CD4-positive, alpha-beta T cell treated with Interleukin-4 for 4 hours (primary cell): ENCODE measurements at regions not wholly inside any gene's neighbourhood (a gene's known extent, or its start where the extent isn't known, plus 50 kb on each side); places are given as distances from the start of the nearest gene placed in this dataset.

Source experiments
- DNase-seq: peaks from one replicate; pipeline ENCODE4 v3.0.0-alpha.2; 2020

GRCh38 chr6:153872946-153873345, 166.1 kb upstream of the OPRM1 start:
- DNase-seq: no peak

GRCh38 chr6:153862927-153863326, 176.1 kb upstream of the OPRM1 start:
- no peak for DNase-seq

GRCh38 chr6:153862139-153862538, 176.9 kb upstream of the OPRM1 start:
- DNase-seq: no peak

GRCh38 chr6:153858529-153858928, 180.5 kb upstream of the OPRM1 start:
- no peak for DNase-seq

- DNase-seq: no peak
Observed at GRCh38 chr6:153856929-153857376, 182.1 kb upstream of the OPRM1 start.

GRCh38 chr6:153852481-153852880, 186.6 kb upstream of the OPRM1 start:
- no peak for DNase-seq

- no peak for DNase-seq
Observed at GRCh38 chr6:153852034-153852433, 187.0 kb upstream of the OPRM1 start.

GRCh38 chr6:153849072-153849779, 189.8 kb upstream of the OPRM1 start:
- DNase-seq: no peak

- DNase-seq: no peak
Observed at GRCh38 chr6:153843420-153843819, 195.6 kb upstream of the OPRM1 start.

GRCh38 chr6:153842491-153842890, 196.5 kb upstream of the OPRM1 start:
- DNase-seq: no peak

- no peak for DNase-seq
Observed at GRCh38 chr6:153840039-153840850, 198.8 kb upstream of the OPRM1 start.

- DNase-seq: no peak
Observed at GRCh38 chr6:153832543-153832942, 206.5 kb upstream of the OPRM1 start.

GRCh38 chr6:153831350-153832078, 207.5 kb upstream of the OPRM1 start:
- no peak for DNase-seq

- DNase-seq: no peak
Observed at GRCh38 chr6:153817173-153817572, 221.9 kb upstream of the OPRM1 start.

- DNase-seq: no peak
Observed at GRCh38 chr6:153816366-153816765, 222.7 kb upstream of the OPRM1 start.

- DNase-seq: no peak
Observed at GRCh38 chr6:153814136-153814535, 224.9 kb upstream of the OPRM1 start.

GRCh38 chr6:153804755-153805330, 234.2 kb upstream of the OPRM1 start:
- no peak for DNase-seq

- no peak for DNase-seq
Observed at GRCh38 chr6:153801917-153802316, 237.1 kb upstream of the OPRM1 start.

GRCh38 chr6:153800580-153801188, 238.4 kb upstream of the OPRM1 start:
- no peak for DNase-seq

GRCh38 chr6:153790876-153791473, 248.1 kb upstream of the OPRM1 start:
- DNase-seq: no peak

- no peak for DNase-seq
Observed at GRCh38 chr6:153790048-153790447, 249.0 kb upstream of the OPRM1 start.

- no peak for DNase-seq
Observed at GRCh38 chr6:153787341-153787606, 251.8 kb upstream of the OPRM1 start.

GRCh38 chr6:153781306-153781705, 257.7 kb upstream of the OPRM1 start:
- no peak for DNase-seq
